Neural cell (in vitro differentiated cells): ENCODE measurements at regions not wholly inside any gene's neighbourhood (a gene's known extent, or its start where the extent isn't known, plus 50 kb on each side); places are given as distances from the start of the nearest gene placed in this dataset.

Experiments used
- H2AFZ ChIP-seq: fragments of 200-600, 300-800 bp; sonication (generic), shearing (Covaris generic); 2 replicates; pipeline ENCODE4 v1.6.0; 2014; ENCODE audit warnings: low read depth, mild to moderate bottlenecking, antibody characterized with exemption, low read length, moderate library complexity
- H3F3A ChIP-seq: fragments of 200-600 bp; shearing (Covaris generic); 2 replicates; pipeline ENCODE4 v1.6.1; 2016; ENCODE audit warnings: mild to moderate bottlenecking, moderate library complexity, mixed read lengths, antibody characterized with exemption, low read length; ENCODE audit not compliant: insufficient read depth, poor library complexity, severe bottlenecking
- H3K27ac ChIP-seq: fragments of 200-600, 300-800 bp; sonication (generic), shearing (Covaris generic); 2 replicates; pipeline ENCODE4 v1.5.1; 2014; ENCODE audit warnings: mild to moderate bottlenecking, low read length, moderate library complexity
- H3K27me3 ChIP-seq: fragments of 300-800, 200-600 bp; sonication (generic), shearing (Covaris generic); 2 replicates; pipeline ENCODE4 v1.6.0; 2014; ENCODE audit warnings: mild to moderate bottlenecking, low read depth, low read length, moderate library complexity; ENCODE audit not compliant: insufficient read depth
- H3K36me3 ChIP-seq: fragments of 300-800, 200-600 bp; sonication (generic), shearing (Covaris generic); 2 replicates; pipeline ENCODE4 v1.5.1; 2014; ENCODE audit warnings: mild to moderate bottlenecking, antibody characterized with exemption, low read length, moderate library complexity; ENCODE audit not compliant: insufficient read depth
- H3K4me2 ChIP-seq: fragments of 300-800, 200-600 bp; sonication (generic), shearing (Covaris generic); 2 replicates; pipeline ENCODE4 v1.6.0; 2014; ENCODE audit warnings: mild to moderate bottlenecking, low read length
- H3K4me3 ChIP-seq: fragments of 300-800, 200-600 bp; sonication (generic), shearing (Covaris generic); 2 replicates; pipeline ENCODE4 v1.5.1; 2014; ENCODE audit warnings: mild to moderate bottlenecking, low read length, moderate library complexity
- H3K79me2 ChIP-seq: fragments of 200-600 bp; shearing (Covaris generic); replicated peaks from 2 replicates; pipeline ENCODE4 v1.6.0; 2014; ENCODE audit warnings: mild to moderate bottlenecking, low read length, moderate library complexity; ENCODE audit not compliant: insufficient read depth
- H3K9ac ChIP-seq: fragments of 300-800, 200-600 bp; sonication (generic), shearing (Covaris generic); 2 replicates; pipeline ENCODE4 v1.6.1; 2016; ENCODE audit warnings: mild to moderate bottlenecking, low read length, mixed read lengths
- H3K9me2 ChIP-seq: fragments of 200-600 bp; shearing (Covaris generic); 2 replicates; pipeline ENCODE4 v1.6.1; 2016; ENCODE audit warnings: mild to moderate bottlenecking, low read length, mixed read lengths; ENCODE audit not compliant: insufficient read depth
- H3K9me3 ChIP-seq: fragments of 200-600, 300-800 bp; sonication (generic), shearing (Covaris generic); 2 replicates; pipeline ENCODE4 v1.6.1; 2016; ENCODE audit warnings: mild to moderate bottlenecking, mixed run types, low read length, moderate library complexity, mixed read lengths
- H4K20me1 ChIP-seq: fragments of 200-600 bp; shearing (Covaris generic); 2 replicates; pipeline ENCODE4 v1.6.1; 2016; ENCODE audit warnings: mild to moderate bottlenecking, mixed run types; ENCODE audit not compliant: insufficient read depth
- EP300 ChIP-seq: fragments of 450-650 bp; conservative IDR thresholded peaks from 2 replicates; pipeline ENCODE4 v1.6.1; 2014; ENCODE audit warnings: antibody characterized with exemption, mild to moderate bottlenecking, moderate library complexity; ENCODE audit not compliant: poor library complexity, severe bottlenecking
- EZH2 ChIP-seq: fragments of 200-600, 300-800 bp; shearing (Covaris generic), sonication (generic); IDR thresholded peaks from 2 replicates; pipeline ENCODE4 v1.6.1; 2014; ENCODE audit warnings: antibody characterized with exemption, low read length, borderline replicate concordance, mild to moderate bottlenecking; ENCODE audit not compliant: insufficient read depth, poor library complexity, severe bottlenecking
- MXI1 ChIP-seq: fragments of 450-650 bp; conservative IDR thresholded peaks from 2 replicates; pipeline ENCODE4 v1.6.1; 2014; ENCODE audit warnings: antibody characterized with exemption, mild to moderate bottlenecking; ENCODE audit not compliant: poor library complexity, severe bottlenecking
- POLR2AphosphoS5 ChIP-seq: IDR thresholded peaks from 2 replicates; pipeline ENCODE4 v1.6.1; 2012
- RAD21 ChIP-seq: fragments of 450-650 bp; conservative IDR thresholded peaks from 2 replicates; pipeline ENCODE4 v1.6.1; 2014; ENCODE audit warnings: antibody characterized with exemption, mild to moderate bottlenecking, moderate library complexity
- SMC3 ChIP-seq: fragments of 450-650 bp; conservative IDR thresholded peaks from 2 replicates; pipeline ENCODE4 v1.6.1; 2014; ENCODE audit warnings: antibody characterized with exemption, mild to moderate bottlenecking, moderate library complexity; ENCODE audit not compliant: poor library complexity
- TAF1 ChIP-seq: IDR thresholded peaks from 2 replicates; pipeline ENCODE4 v1.6.1; 2012; ENCODE audit warnings: low read depth
- TF ChIP-seq, protein P1 (sequence below): fragments of 450-650 bp; IDR thresholded peaks from 2 replicates; pipeline ENCODE4 v1.5.1; 2014; ENCODE audit warnings: antibody characterized with exemption, mild to moderate bottlenecking, moderate library complexity; ENCODE audit not compliant: poor library complexity, severe bottlenecking
- TF ChIP-seq, protein P2 (sequence below): IDR thresholded peaks from 2 replicates; pipeline ENCODE4 v1.6.1; 2012; ENCODE audit warnings: borderline replicate concordance

- Histone ChIP-seq H3K36me3 (no peaks in the 10 kb centered on the region), H3K27me3 (no peaks in the 10 kb centered on the region), H3K79me2 (no peaks in the 10 kb centered on the region), H3K4me2 (no peak overlapping the region), H4K20me1 (no peaks in the 10 kb centered on the region), H3K9ac (no peak overlapping the region), H3F3A (no peaks in the 10 kb centered on the region), H2AFZ (no peak overlapping the region), H3K4me3 (no peak overlapping the region), H3K9me2 (no peaks in the 10 kb centered on the region), H3K27ac (no peak overlapping the region), H3K9me3 (no peaks in the 10 kb centered on the region)
- no peak for TF ChIP-seq POLR2AphosphoS5
- TF ChIP-seq, protein P1, sequence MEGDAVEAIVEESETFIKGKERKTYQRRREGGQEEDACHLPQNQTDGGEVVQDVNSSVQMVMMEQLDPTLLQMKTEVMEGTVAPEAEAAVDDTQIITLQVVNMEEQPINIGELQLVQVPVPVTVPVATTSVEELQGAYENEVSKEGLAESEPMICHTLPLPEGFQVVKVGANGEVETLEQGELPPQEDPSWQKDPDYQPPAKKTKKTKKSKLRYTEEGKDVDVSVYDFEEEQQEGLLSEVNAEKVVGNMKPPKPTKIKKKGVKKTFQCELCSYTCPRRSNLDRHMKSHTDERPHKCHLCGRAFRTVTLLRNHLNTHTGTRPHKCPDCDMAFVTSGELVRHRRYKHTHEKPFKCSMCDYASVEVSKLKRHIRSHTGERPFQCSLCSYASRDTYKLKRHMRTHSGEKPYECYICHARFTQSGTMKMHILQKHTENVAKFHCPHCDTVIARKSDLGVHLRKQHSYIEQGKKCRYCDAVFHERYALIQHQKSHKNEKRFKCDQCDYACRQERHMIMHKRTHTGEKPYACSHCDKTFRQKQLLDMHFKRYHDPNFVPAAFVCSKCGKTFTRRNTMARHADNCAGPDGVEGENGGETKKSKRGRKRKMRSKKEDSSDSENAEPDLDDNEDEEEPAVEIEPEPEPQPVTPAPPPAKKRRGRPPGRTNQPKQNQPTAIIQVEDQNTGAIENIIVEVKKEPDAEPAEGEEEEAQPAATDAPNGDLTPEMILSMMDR: no peak
- no peak for TF ChIP-seq EZH2
- no peak for TF ChIP-seq EP300
- TF ChIP-seq MXI1: no peak
- TF ChIP-seq, protein P2, sequence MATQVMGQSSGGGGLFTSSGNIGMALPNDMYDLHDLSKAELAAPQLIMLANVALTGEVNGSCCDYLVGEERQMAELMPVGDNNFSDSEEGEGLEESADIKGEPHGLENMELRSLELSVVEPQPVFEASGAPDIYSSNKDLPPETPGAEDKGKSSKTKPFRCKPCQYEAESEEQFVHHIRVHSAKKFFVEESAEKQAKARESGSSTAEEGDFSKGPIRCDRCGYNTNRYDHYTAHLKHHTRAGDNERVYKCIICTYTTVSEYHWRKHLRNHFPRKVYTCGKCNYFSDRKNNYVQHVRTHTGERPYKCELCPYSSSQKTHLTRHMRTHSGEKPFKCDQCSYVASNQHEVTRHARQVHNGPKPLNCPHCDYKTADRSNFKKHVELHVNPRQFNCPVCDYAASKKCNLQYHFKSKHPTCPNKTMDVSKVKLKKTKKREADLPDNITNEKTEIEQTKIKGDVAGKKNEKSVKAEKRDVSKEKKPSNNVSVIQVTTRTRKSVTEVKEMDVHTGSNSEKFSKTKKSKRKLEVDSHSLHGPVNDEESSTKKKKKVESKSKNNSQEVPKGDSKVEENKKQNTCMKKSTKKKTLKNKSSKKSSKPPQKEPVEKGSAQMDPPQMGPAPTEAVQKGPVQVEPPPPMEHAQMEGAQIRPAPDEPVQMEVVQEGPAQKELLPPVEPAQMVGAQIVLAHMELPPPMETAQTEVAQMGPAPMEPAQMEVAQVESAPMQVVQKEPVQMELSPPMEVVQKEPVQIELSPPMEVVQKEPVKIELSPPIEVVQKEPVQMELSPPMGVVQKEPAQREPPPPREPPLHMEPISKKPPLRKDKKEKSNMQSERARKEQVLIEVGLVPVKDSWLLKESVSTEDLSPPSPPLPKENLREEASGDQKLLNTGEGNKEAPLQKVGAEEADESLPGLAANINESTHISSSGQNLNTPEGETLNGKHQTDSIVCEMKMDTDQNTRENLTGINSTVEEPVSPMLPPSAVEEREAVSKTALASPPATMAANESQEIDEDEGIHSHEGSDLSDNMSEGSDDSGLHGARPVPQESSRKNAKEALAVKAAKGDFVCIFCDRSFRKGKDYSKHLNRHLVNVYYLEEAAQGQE: no peak
- TF ChIP-seq TAF1: no peak
- TF ChIP-seq SMC3: no peak
- TF ChIP-seq RAD21: no peak
Measured at GRCh38 chr18:29644276-29644675, 1398.3 kb downstream of the DSC3 start.

DNA sequence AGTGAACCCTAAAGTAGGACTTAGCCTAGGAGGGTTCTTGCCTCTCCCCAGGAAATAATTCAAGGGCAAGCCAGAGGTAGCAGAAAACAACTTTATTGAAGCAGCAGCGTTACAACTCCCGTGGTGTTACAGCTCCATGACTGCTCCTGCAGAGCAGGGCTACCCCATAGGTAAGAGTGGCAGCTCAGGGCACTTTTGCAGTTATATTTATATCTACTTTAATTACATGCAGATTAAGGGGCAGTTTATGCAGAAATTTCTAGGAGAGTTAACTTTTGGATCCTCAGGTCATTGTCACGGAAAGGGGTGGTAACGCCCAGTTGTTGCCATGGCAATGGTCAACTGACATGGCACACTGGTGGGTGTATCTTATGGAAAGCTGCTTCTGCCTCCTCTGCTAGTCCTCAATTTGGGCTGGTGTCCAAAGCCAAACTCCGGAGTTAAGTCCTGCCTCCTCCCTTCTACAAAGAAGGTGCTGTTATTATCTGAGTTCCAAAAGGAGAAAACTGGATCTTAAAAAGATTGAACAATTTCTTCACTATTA, 1413.0 kb downstream of the DSC3 start:
- Histone ChIP-seq H3K9ac (no peak overlapping the region), H4K20me1 (no peaks in the 10 kb centered on the region), H3K27ac (no peak overlapping the region), H3K4me3 (no peak overlapping the region), H3K79me2 (no peaks in the 10 kb centered on the region), H3F3A (no peaks in the 10 kb centered on the region), H3K4me2 (no peak overlapping the region), H3K36me3 (no peaks in the 10 kb centered on the region), H3K9me2 (no peaks in the 10 kb centered on the region), H3K9me3 (no peaks in the 10 kb centered on the region), H3K27me3 (no peaks in the 10 kb centered on the region), H2AFZ (no peak overlapping the region)
- TF ChIP-seq TAF1: no peak
- TF ChIP-seq, protein P2: no peak
- no peak for TF ChIP-seq POLR2AphosphoS5
- TF ChIP-seq SMC3: no peak
- no peak for TF ChIP-seq RAD21
- TF ChIP-seq EP300: no peak
- TF ChIP-seq, protein P1: no peak
- TF ChIP-seq EZH2: no peak
- no peak for TF ChIP-seq MXI1
